ENCODE measurements at regions not wholly inside any gene's neighbourhood (a gene's known extent, or its start where the extent isn't known, plus 50 kb on each side); places are given as distances from the start of the nearest gene placed in this dataset.

DNA sequence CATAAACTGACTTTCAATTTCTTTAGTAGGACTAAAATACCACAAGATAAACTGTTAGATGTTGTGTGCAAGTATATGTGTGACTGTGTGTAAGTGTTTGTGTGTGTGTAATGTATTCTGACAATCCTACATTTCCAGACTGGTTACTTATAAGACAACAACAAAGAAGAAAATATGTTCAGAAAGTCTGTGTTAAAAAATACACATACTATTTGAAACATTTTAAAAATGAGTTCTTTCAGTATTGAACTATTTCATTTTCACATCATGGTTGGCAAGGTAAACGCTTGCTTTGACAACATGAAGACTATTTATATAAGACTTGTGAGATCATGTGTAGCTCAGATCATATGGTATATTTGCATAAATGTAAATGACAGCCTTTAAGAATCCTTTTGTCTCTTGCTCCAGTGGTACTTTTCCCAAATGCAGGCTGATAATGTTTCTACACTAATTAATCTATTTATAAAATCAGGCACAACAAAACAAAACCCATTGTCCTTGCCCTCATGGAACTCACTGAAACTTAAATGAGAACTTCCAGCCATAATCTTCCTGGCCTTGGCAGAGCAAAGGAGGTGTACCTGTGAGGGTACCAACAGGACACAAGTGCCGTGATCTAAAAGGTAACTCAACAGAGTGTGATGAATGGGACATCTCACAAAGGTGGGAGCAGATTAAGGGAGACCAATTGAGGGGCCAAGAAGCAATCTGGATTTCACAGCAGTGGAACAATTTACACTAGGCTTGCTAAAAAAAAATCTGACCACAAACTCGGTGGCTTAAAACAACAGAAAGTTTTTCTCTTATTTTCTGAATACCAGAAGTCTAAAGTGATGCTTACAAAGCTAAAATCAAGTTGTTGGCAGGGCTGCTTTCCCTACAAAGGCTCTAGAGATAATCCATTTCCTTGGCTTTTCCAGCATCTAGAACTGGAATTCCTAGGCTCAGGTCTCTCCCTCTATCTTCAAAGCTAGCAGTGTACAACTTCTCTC is 349.0 kb downstream of the TBC1D4 start:
- no peak for DNase-seq (ENCODE audit: low read depth)

DNA sequence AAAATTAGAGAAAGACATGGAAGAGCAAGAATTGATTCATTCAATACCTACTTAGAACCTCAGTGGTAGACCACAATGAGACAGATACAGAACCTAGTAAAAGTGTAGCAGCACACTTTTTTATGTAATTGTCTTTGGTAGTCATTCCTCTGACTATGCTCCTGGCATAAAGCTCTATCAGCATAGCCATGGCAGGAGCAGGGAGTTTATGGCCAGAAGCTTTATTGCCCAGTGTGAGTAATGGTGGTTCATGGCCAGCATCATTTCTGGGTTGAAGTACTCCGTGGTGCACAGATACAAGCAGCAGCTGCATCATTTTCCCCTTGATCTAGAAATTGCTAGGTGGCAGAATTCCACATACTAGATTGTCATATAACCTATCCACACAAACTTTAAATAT is 352.6 kb downstream of the TBC1D4 start:
- DNase-seq (ENCODE audit: low read depth) = no peak

DNA sequence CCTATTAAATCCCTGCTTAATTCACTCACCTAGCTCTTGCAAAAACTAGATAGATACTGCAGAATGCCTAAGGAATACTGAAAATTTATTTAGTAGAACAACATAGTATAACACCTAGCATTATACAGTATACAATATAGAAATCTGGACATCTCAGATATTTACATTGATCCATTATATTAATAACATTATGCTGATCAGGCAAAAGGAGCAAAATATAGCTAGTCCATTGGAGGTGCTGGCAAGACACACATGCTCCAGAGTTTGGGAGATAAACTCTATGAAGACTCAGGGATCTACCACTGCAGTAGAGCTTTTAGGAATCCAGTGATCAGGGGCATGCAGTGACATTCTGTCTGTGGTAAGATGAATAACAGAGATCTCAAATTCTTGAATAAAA is 357.6 kb downstream of the TBC1D4 start:
- no peak for DNase-seq (ENCODE audit: low read depth)

DNA sequence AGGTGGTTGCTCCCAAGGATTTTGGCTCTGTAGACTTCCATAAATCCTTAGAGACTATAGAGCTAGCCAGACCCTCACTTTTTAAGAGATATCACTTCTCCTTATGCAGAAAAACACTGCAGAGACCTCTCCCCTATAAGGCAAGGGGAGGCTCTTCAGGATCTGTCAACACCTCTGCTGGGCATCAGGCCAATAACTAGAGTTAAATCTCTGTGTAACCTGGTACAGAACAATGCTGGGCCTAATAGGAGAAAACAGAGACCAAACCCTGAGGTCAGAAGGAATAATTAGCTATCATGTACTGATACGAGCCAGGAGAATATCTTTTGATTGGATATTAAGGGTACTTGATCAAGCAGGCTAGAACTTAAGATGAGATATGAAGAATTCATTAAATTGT is 358.5 kb downstream of the TBC1D4 start:
- DNase-seq (ENCODE audit: low read depth) = no peak

DNA sequence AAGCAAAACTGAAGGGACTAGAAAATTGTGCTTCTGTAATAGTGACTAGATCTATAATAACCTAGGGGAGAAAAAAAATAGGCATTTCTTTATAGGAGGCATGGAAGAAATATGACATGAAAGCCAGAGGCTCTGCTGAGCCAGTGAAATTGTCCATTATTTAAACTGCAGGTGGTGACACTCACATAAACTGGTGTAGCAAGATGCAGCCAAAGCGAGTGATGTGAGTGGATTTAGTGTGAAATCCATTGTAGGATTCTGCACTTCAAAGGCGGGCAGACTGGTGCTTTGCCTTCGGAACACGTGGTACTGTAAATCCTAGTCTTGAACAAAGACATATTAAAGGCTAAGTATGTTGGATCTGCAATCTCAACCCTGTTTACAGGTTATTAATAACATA is 361.9 kb downstream of the TBC1D4 start:
- no peak for DNase-seq (ENCODE audit: low read depth)

DNA sequence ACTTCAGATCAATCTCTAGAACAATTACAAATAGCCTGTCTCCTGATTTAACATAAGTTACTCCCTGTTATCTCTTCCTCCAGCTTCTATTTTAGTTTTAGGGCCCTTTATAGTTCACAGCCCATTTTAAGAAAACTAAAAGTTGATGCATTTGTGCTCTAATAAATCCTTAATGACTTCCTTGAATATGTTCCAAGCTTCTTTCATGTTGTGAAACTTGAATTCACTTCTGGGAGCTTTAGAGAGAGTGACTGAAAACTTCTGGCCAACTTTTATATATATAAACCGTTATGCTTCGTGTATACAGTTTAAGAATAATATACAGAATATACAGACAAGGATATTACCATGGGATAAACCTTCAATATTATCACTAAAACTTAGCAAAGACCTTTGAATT is 366.8 kb downstream of the TBC1D4 start:
- DNase-seq (ENCODE audit: low read depth) = no peak

DNA sequence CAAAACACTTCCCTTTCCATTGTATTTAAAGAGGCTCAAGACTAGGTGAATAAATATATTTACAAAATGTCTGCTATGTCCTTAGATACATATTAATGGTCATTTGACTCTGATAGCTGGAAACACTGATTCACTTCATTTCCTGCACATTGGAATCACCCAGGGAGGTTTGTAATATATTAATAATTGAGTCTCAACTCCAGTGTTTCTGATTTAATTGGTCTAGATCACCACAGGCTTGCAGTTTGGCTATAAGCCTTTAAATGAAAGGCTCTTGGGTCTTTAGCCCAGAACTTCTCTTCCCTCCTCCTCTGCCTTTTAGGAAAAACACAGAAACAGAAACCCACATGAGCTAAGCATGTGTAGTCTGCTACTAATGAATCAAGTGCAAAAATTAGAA is 378.0 kb downstream of the TBC1D4 start:
- DNase-seq (ENCODE audit: low read depth) = no peak

DNA sequence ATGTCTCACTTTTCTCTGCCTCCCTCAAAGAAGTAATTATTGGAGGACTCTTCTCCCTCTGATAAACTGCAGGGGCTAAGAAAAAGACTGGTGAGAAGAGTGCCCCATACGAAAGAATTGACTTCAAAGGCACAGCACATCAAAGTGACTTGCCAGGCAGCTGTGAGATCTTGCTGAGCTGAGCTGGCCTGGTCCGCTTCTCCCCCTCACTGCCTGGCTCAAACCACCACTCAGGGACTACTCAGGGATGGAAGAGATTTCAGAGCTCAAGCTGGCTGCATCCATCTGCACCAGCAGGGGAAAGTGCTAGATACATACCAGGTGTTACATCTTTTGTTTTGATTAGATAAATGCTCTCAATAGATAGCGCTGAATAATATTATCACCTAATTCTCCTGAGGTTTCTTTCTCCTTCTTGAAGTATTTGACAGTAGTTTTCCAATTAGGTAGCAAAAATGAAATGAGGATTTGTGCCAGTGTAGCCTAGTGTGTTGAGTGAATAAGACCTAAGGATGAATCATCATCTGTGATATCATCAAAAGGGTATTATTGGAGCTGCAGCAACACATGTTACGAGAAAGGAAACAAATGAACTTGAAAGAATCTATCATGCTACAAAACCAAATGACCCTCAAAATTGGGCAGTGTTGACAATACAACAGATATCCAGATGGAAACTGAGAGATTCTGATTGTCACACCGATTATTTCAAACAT is 379.8 kb downstream of the TBC1D4 start:
- DNase-seq (ENCODE audit: low read depth) = no peak

DNA sequence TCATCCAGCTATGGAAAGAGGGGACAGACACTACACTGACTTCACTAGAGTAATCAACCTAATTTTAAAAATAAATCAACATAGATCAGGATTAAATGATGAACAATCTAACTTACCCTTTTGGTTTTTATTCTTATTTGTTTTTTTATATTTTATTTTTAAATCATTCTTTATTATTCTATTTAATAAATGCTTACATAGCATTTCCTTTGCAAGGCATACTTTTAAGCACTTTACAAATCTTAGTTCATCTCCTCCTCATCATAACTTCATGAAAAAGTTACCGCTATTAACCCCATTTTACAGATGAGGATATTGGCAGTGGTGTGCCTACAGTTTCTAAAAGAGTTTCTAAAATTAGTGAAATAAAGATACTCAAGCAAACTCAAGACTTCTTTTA is 380.6 kb downstream of the TBC1D4 start:
- DNase-seq (ENCODE audit: low read depth) = no peak

DNA sequence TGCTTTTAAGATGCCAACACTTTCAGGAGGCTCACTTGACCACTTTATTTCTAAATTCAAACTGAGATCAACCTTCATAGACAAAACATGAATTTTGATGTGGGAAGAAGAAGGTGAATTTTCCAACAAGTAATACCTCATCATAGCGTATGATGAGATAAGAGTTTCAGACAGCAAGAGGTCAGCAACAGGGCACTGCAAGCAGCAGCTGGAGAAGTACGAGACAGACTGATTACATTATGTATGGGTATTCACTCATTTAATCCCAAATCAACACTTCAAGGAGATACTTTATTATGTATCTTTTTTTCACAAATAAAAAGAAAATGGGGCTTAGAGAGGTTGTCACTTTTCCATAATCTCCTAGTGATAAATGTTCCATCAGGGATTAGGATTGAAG is 389.8 kb downstream of the TBC1D4 start:
- DNase-seq (ENCODE audit: low read depth) = no peak

DNA sequence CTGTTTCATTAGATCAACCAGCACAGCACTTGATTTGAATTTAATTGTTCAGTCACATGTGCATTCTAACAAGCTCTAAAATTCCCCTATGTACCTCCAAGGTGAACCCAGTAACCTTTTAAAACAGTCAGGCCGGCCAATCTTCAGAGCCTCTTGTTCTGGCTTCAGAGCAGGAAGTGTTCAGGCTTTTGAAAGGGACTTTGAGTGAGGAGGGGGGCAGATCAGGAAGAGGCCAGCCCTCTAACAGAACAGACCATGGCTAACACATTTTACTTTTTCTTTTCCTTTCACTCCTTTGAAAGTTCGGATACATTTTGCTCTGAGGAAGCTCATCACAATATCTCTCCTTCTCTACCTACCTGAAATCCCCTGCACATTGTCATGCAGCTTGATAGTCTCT is 390.3 kb downstream of the TBC1D4 start:
- no peak for DNase-seq (ENCODE audit: low read depth)

DNA sequence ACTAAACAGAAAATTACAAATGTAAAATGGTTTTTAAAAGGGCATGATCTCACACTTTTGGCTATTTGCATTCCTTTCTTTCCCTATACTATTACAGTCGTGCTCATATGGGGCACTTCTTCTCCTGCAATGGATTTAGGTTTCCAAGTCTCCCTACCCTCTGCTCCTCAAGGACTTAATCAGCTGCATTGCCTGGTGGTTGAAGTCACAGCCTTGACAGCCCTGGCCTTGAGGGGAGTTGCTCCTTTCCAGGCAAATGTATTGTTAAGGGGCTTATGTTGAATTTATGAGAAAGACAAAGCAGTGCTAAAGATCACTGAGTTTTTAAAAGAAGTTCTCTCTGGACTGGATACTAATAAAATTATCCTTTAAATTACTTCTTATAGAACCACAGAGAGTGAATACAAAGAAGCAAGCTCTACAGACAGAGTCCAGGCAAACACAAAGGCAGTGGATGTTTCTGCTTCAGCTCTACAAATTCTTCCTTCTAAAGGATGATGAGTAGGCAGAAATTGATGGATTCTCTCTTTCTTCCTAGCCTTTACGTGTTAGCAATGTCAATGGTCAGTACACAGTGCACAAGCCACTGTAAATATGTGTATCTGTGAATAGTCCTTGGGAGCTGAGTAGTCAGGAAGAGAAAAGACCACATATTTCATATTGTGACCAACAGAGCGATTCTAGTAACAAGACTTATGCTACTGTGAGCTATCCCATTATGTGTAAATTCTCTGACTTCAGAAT is 390.9 kb downstream of the TBC1D4 start:
- no peak for DNase-seq (ENCODE audit: low read depth)

DNA sequence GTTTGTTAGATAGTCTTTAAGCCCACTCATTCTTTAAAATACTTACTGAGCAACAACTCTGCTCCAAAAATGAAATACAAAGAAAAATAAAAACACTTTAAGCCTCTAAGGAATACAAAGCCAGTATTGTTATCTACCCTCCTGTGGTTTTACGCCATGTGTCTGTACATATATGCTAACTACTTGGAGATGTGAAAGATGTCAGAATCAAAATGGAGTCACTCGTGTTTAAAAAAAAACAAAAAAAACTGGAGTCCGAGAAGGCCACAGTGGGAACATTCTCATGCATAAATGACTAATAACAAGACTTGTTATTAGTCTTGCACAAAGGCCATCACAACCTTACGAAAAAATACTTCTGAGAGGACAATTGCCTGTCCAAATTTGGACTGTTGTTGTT is 393.1 kb downstream of the TBC1D4 start:
- no peak for DNase-seq (ENCODE audit: low read depth)

DNA sequence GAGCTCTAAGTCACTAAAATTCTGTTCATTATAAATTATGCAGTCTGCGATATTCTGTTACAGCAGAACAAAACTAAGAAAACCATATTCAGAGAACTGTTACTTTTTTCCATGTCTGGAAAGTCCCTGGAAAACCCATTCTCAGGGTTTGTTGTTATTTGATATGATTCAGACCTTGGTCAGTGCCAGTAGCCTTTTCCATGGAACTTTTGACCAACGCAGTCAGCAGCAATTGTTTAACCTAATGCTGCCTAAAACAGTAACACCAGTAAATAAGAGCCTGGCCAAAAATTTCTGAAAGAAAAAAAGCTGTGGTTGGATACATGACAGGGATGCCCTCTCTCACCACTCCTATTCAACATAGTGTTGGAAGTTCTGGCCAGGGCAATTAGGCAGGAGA is 402.7 kb downstream of the TBC1D4 start:
- DNase-seq (ENCODE audit: low read depth) = no peak

DNA sequence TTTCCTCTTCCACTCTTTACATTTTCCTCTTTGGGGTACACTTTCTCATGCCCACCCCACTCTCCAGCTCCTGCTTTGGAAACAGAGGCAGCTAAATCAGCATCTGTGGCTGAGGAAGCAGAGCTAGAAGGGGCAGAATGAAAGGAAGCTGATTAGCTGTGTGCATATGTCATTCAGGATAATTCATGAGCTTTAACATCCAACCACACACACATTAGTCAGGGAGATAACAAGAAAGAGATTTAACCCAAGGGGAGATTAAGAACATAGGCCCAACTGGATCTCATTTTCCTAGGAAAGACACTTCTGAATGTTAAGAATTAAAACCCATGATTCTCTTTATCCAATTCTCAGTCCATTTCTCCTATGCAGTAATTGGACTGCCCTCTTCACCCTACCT is 405.5 kb downstream of the TBC1D4 start:
- DNase-seq (ENCODE audit: low read depth) = no peak

DNA sequence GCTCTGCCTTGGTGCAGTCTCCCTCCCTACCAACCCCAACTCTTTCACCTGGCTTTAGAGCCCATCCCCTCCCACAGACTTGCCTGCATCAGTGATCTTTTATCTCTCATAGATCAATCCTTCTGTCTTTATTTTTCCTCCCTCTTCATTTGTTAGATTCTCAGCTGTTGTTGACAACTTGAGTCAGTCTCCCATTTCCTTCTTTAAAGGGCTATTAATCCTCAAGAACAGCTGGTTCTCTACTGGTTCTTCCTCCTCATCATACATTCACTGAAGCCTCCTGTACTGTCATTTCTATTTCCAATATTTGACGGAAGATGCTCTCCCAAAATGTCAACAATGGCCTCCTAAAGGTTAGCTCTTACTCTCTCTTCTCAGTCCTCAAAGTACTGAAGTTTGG is 408.2 kb downstream of the TBC1D4 start:
- no peak for DNase-seq (ENCODE audit: low read depth)

DNA sequence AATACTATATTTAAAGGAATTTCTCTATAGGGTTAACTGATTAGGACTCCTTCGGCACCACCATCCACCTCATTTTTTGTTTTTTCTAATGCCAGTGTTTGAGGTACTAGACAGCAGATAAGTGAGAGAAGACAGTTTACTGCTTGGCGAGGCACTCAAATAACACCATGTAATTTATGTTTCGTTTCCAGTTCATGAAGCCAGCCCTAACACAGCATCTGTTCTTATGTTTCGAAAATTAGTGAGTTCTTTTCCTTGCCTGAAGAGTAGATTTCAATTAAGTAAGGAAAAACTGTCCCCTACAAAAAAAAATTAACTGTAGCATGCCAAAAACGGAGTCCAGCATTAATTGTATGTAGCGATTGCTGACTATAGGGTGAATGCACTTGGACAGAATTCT is 409.1 kb downstream of the TBC1D4 start:
- no peak for DNase-seq (ENCODE audit: low read depth)

DNA sequence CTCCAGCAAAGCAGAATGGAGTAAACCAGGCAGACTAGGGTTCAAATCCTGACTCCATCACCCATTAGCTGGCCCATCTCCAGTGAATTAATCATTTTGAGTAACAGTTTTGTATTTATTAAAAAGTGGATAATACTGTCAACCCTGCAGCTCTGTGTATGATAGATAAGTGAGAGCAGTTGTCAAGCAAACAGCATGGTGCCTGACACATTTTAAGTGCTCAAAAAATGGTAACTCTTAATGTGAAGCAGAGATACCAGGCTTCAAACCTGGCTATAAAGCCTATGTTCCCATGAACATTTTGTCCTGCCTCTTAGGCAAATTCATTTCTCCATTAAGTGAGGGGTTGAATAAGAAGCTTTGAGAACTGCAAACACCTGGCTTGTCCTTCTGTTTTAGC is 409.6 kb downstream of the TBC1D4 start:
- no peak for DNase-seq (ENCODE audit: low read depth)

DNA sequence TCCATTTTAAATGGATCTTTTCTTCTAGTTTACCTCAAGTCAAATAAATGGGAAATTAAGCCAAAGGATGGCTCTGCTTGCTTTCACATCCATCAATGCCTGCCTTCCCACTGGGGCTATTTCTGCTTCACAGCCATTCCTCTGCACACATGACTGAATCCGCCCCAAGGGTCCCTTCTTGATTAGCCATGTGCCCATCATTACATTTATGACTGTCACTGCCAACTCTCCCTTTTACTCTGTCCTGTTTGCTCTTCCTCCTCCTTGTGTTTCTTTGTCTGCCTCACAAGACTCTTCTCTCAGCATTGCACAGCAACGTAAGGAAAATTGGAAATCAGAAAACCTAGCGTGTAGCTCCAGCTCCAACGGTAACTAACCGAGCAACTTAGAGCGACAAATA is 410.2 kb downstream of the TBC1D4 start:
- DNase-seq (ENCODE audit: low read depth) = no peak

DNA sequence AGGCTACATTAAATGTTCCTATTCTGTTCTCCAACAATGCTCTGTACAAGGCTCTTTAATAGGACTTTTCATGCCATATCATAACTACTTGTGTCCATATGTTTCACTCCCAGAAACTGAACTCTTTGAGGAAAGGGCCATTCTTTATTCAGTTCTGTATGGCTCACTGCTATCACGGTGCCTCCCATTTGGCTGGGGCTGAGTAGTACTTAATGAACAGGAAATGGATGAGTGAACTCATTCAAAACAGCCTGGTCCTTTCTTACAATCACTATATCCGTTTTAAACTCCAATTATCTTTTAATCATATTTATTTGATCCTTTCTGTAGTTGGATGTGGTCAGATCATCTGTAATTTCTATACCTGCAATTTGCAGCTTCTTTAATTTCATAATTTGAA is 410.6 kb downstream of the TBC1D4 start:
- DNase-seq (ENCODE audit: low read depth) = no peak

DNA sequence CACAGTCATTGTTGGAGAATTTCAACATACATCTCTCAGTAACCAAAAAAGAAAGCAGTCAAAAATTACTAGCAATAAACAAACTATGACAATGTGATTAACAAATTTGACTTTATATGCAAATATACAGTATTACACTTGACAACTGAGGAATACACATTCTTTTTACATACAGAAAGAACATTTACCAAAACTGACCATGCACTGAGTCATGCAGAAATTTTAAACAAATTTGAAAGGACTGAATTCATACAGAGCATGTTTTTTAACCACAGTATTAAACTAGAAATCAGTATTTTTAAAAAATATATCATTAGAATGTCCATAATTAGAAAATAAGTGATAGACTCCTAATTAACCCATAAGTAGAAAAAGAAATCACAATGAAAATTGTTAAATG is 420.1 kb downstream of the TBC1D4 start:
- no peak for DNase-seq (ENCODE audit: low read depth)

DNA sequence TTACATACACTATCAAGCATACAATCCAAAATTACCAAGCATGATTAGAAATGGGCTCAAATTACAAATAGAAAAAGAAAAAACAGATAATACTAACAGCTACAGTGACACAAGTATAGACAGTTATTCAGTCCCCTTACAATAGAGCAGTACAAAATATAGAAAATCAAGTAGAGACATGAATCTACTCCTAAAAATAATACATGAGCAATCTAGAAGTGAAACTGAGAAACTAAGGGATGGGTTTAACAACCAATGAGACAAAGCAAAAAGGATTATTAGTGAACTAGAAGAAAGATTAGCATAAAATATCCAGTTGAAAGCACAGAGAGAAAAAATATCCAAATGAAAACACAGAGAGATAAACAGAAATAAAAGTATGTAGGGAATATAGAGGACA is 426.7 kb downstream of the TBC1D4 start:
- DNase-seq (ENCODE audit: low read depth) = no peak

DNA sequence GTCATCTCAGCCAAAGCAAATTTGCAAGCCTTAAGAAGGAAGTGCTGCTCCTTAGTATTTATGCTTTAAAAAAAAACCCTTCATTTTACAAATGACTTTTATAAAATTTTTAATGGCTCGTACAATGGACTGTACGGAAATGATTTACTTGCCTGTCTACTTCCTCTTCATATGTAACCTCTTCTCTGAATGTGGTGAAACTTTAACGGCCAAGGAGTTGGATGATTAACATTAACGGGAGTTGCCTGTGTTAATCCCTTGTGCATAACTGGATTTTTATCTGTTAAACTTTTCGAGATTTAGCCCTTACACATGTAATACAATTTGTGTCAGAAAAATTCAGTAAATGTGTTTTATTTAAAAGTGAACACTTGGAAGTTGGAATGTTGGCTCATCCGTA is 429.4 kb downstream of the TBC1D4 start:
- DNase-seq (ENCODE audit: low read depth) = no peak

Data from CMK (cell line).